ENCODE measurements at regions not wholly inside any gene's neighbourhood (a gene's known extent, or its start where the extent isn't known, plus 50 kb on each side); places are given as distances from the start of the nearest gene placed in this dataset.

DNA sequence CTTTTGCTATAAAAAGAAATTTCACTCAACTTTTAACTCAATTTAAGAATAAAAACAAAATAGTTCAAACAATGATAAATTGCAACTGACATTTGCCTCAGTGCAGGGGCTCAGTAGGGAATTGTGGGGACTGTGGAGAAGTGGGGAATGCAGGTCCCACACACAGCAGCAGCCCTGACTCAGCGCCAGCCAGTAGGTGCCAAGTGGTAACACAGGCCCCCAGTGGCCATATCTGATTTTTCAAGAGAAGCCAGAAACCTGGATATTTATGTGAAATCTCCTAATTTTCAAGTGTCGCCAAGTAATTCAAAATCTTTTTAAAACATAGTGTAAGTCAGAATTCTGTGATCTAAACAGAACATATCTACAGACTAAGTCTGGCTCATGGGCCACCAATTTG is 186.3 kb downstream of the EN1 start:
- TF ChIP-seq, protein P1, sequence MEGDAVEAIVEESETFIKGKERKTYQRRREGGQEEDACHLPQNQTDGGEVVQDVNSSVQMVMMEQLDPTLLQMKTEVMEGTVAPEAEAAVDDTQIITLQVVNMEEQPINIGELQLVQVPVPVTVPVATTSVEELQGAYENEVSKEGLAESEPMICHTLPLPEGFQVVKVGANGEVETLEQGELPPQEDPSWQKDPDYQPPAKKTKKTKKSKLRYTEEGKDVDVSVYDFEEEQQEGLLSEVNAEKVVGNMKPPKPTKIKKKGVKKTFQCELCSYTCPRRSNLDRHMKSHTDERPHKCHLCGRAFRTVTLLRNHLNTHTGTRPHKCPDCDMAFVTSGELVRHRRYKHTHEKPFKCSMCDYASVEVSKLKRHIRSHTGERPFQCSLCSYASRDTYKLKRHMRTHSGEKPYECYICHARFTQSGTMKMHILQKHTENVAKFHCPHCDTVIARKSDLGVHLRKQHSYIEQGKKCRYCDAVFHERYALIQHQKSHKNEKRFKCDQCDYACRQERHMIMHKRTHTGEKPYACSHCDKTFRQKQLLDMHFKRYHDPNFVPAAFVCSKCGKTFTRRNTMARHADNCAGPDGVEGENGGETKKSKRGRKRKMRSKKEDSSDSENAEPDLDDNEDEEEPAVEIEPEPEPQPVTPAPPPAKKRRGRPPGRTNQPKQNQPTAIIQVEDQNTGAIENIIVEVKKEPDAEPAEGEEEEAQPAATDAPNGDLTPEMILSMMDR (IDR thresholded peaks at IDR 0.05) = no peak
- no peak for TF ChIP-seq POLR2A (IDR thresholded peaks at IDR 0.05)

Data from adrenal gland (tissue), 5 donors.